GM23338 (cell line): ENCODE measurements at regions not wholly inside any gene's neighbourhood (a gene's known extent, or its start where the extent isn't known, plus 50 kb on each side); places are given as distances from the start of the nearest gene placed in this dataset.

Experiments
- ATAC-seq: fragments of 200-7000 bp; cut with Tn5 transposase; 3 replicates; pipeline ENCODE4 v1.9.1; 2020
- DNase-seq: peaks from one replicate; pipeline ENCODE4 v3.0.0-alpha.2; 2015; ENCODE audit warnings: low spot score
- H2AFZ ChIP-seq: fragments of 200-600 bp; sonication (generic); 2 replicates; pipeline ENCODE4 v1.8.0; 2016; ENCODE audit warnings: antibody characterized with exemption, mild to moderate bottlenecking, moderate library complexity
- H3F3A ChIP-seq: fragments of 200-600 bp; sonication (generic); replicated peaks from 2 replicates; pipeline ENCODE4 v1.8.0; 2017; ENCODE audit warnings: antibody characterized with exemption, mixed run types, low read depth
- H3K27ac ChIP-seq: fragments of 200-600 bp; sonication (generic); 2 replicates; pipeline ENCODE4 v1.6.1; 2016; ENCODE audit warnings: low read depth
- H3K27me3 ChIP-seq: fragments of 200-600 bp; sonication (generic); 2 replicates; pipeline ENCODE4 v1.8.0; 2016; ENCODE audit warnings: mild to moderate bottlenecking, mixed run types, moderate library complexity; ENCODE audit not compliant: insufficient read depth
- H3K36me3 ChIP-seq: fragments of 200-600 bp; sonication (generic); 2 replicates; pipeline ENCODE4 v1.8.0; 2016; ENCODE audit warnings: mild to moderate bottlenecking; ENCODE audit not compliant: insufficient read depth
- H3K4me1 ChIP-seq: fragments of 200-600 bp; sonication (generic); 2 replicates; pipeline ENCODE4 v1.8.0; 2016; ENCODE audit warnings: mild to moderate bottlenecking, moderate library complexity; ENCODE audit not compliant: insufficient read depth
- H3K4me2 ChIP-seq: fragments of 200-600 bp; sonication (generic); 2 replicates; pipeline ENCODE4 v1.7.1; 2017; ENCODE audit warnings: mixed run types
- H3K4me3 ChIP-seq: fragments of 200-600 bp; sonication (generic); 2 replicates; pipeline ENCODE4 v1.6.1; 2016; ENCODE audit warnings: mixed run types
- H3K79me2 ChIP-seq: fragments of 200-600 bp; sonication (generic); replicated peaks from 2 replicates; pipeline ENCODE4 v1.8.0; 2017; ENCODE audit warnings: mild to moderate bottlenecking; ENCODE audit not compliant: insufficient read depth
- H3K9me2 ChIP-seq: fragments of 200-600 bp; sonication (generic); 2 replicates; pipeline ENCODE4 v1.8.0; 2017; ENCODE audit not compliant: insufficient read depth
- H4K20me1 ChIP-seq: fragments of 200-600 bp; sonication (generic); replicated peaks from 2 replicates; pipeline ENCODE4 v1.8.0; 2017; ENCODE audit warnings: mild to moderate bottlenecking; ENCODE audit not compliant: insufficient read depth
- H3K27ac Mint-ChIP-seq: 2 replicates; pipeline ENCODE4 v1.8.0; 2020; ENCODE audit warnings: inconsistent platforms, mild to moderate bottlenecking, moderate library complexity, mixed read lengths
- H3K27me3 Mint-ChIP-seq: 3 replicates; pipeline ENCODE4 v1.8.0; 2022; ENCODE audit warnings: low read depth, mild to moderate bottlenecking, moderate library complexity, mixed read lengths, inconsistent platforms; ENCODE audit not compliant: insufficient read depth, poor library complexity
- H3K36me3 Mint-ChIP-seq: 3 replicates; pipeline ENCODE4 v1.8.0; 2021; ENCODE audit warnings: low read depth, mild to moderate bottlenecking, inconsistent platforms, moderate library complexity, mixed read lengths
- H3K4me1 Mint-ChIP-seq: 3 replicates; pipeline ENCODE4 v1.8.0; 2020; ENCODE audit warnings: mild to moderate bottlenecking, inconsistent platforms, mixed read lengths
- H3K4me3 Mint-ChIP-seq: 3 replicates; pipeline ENCODE4 v1.8.0; 2021; ENCODE audit warnings: moderate library complexity, mild to moderate bottlenecking, inconsistent platforms, mixed read lengths
- H3K9me3 Mint-ChIP-seq: 3 replicates; pipeline ENCODE4 v1.8.0; 2020; ENCODE audit warnings: moderate library complexity, mild to moderate bottlenecking, inconsistent platforms, mixed read lengths
- EZH2 ChIP-seq: fragments of 200-600 bp; sonication (generic); IDR thresholded peaks from one replicate; pipeline ENCODE4 v1.8.0; 2017; ENCODE audit warnings: antibody characterized with exemption, mild to moderate bottlenecking, low read depth; ENCODE audit not compliant: unreplicated experiment
- JUNB ChIP-seq: IDR thresholded peaks from one replicate; pipeline ENCODE4 v1.6.1; 2016; ENCODE audit warnings: antibody characterized with exemption; ENCODE audit not compliant: unreplicated experiment
- NANOG ChIP-seq: IDR thresholded peaks from 2 replicates; pipeline ENCODE4 v1.6.1; 2016; ENCODE audit warnings: antibody characterized with exemption, borderline replicate concordance
- POLR2AphosphoS5 ChIP-seq: IDR thresholded peaks from 2 replicates; pipeline ENCODE4 v1.6.1; 2016; ENCODE audit warnings: antibody characterized with exemption, low read depth
- REST ChIP-seq: IDR thresholded peaks from one replicate; pipeline ENCODE4 v1.6.1; 2018; ENCODE audit warnings: antibody characterized with exemption; ENCODE audit not compliant: unreplicated experiment
- STAT1 ChIP-seq: IDR thresholded peaks from one replicate; pipeline ENCODE4 v1.6.1; 2016; ENCODE audit warnings: antibody characterized with exemption; ENCODE audit not compliant: unreplicated experiment
- ZNF331 ChIP-seq: fragments of 250-450 bp; sonication (Bioruptor Pico); IDR thresholded peaks from 2 replicates; pipeline ENCODE4 v1.5.0; 2020; ENCODE audit warnings: low read depth, mild to moderate bottlenecking, moderate library complexity
- ZNF462 ChIP-seq: fragments of 250-450 bp; sonication (Bioruptor Pico); IDR thresholded peaks from 2 replicates; pipeline ENCODE4 v1.5.0; 2020; ENCODE audit warnings: mild to moderate bottlenecking, moderate library complexity

DNA sequence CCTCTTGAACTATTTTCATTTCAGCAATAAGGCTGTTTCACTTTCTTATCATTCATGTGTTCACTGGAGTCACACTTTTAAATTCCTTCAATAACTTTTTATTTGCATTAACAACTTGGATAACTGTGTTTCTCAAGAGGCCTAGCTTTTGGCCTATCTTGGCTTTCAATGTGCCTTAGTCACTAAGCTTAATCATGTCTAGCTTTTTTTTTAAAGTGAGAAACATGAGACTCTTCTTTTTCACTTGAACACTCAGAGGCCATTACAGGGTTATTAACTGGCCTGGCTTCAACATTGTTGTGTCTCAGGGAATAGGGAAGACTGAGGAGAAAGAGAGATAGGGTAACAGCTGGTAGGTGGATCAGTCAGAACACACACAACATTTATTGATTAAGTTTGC is 64.0 kb upstream of the VCX2 start:
- Mint-ChIP-seq H3K27ac (no peak overlapping the region), H3K4me3 (no peak overlapping the region), H3K4me1 (no peaks in the 10 kb centered on the region), H3K9me3 (no peaks in the 10 kb centered on the region), H3K27me3 (no peaks in the 10 kb centered on the region), H3K36me3 (no peaks in the 10 kb centered on the region)
- H3K36me3 ChIP-seq, result no peaks in the 10 kb centered on the region
- no peaks in the 10 kb centered on the region for H3K79me2 ChIP-seq
- no peak overlapping the region for H2AFZ ChIP-seq
- no peak overlapping the region for H3K4me2 ChIP-seq
- no peaks in the 10 kb centered on the region for H3F3A ChIP-seq
- DNase-seq, result no peak
- TF ChIP-seq POLR2AphosphoS5 (no peak), STAT1 (no peak), ZNF331 (CRISPR knock-in tag) (no peak), JUNB (no peak), ZNF462 (CRISPR knock-in tag) (no peak), EZH2 (no peak), REST (no peak), NANOG (no peak)
- H3K27ac ChIP-seq, result no peak overlapping the region
- no peak for ATAC-seq
- no peaks in the 10 kb centered on the region for H4K20me1 ChIP-seq
- H3K4me3 ChIP-seq, result no peak overlapping the region
- H3K27me3 ChIP-seq, result no peaks in the 10 kb centered on the region
- H3K9me2 ChIP-seq, result no peaks in the 10 kb centered on the region
- H3K4me1 ChIP-seq, result no peaks in the 10 kb centered on the region
